ENCODE measurements at regions not wholly inside any gene's neighbourhood (a gene's known extent, or its start where the extent isn't known, plus 50 kb on each side); places are given as distances from the start of the nearest gene placed in this dataset.

DNA sequence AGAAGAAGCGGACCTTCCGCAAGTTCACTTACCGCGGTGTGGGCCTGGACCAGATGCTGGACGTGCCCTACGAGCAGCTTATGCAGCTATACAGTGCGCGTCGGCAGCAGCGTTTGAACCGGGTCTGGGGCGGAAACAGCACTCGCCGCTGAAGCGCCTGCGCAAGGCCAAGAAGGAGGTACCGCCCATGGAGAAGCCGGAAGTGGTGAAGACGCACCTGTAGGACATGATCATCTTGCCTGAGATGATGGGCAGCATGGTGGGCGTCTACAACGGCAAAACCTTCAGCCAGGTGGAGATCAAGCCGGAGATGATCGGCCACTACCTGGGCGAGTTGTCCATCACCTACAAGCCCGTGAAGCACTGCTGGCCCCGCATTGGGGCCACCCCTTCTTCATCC is 390.4 kb upstream of the MEIS2 start:
- no peak for ATAC-seq (replicated peaks in 1 of 2)
- Mint-ChIP-seq H3K4me1 (ENCODE audit: low read depth) (no peaks in the 10 kb centered on the region), H3K36me3 (ENCODE audit: insufficient read depth in 2 of 2) (peaks cover 0 to 2% of the 10 kb centered on the region in 2 donors), H3K27ac (no peak overlapping the region), H3K9me3 (peaks cover 6 to 9% of the 10 kb centered on the region in 2 donors), H3K27me3 (ENCODE audit: low read depth) (no peaks in the 10 kb centered on the region), H3K4me3 (no peak overlapping the region)
- no peak for DNase-seq

DNA sequence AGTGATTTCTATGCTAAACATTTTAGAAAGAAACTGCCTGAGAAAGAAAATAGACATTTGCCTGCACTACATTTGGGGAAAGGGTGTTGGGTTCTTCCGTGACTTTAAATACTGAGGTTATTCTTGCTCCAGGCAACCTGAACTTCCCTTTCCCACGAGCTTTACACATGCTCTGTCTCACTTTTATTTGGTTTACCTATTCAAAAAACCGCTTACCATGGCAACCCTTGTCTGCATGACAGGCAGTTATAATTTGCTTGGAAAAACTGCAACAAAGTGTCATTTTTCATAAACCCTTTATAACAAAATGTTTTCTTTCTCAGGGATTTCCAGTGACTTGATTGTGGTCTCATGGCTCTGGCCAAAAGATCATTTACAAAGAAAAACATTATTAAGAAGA is 416.3 kb upstream of the MEIS2 start:
- Mint-ChIP-seq H3K27me3 (ENCODE audit: low read depth) (no peaks in the 10 kb centered on the region), H3K36me3 (ENCODE audit: insufficient read depth in 2 of 2) (no peaks in the 10 kb centered on the region), H3K4me3 (no peak overlapping the region), H3K9me3 (peaks cover 7 to 12% of the 10 kb centered on the region in 2 donors), H3K27ac (no peak overlapping the region), H3K4me1 (ENCODE audit: low read depth) (no peaks in the 10 kb centered on the region)
- DNase-seq (no peak), ATAC-seq (replicated peaks in 1 of 2) (no peak)

DNA sequence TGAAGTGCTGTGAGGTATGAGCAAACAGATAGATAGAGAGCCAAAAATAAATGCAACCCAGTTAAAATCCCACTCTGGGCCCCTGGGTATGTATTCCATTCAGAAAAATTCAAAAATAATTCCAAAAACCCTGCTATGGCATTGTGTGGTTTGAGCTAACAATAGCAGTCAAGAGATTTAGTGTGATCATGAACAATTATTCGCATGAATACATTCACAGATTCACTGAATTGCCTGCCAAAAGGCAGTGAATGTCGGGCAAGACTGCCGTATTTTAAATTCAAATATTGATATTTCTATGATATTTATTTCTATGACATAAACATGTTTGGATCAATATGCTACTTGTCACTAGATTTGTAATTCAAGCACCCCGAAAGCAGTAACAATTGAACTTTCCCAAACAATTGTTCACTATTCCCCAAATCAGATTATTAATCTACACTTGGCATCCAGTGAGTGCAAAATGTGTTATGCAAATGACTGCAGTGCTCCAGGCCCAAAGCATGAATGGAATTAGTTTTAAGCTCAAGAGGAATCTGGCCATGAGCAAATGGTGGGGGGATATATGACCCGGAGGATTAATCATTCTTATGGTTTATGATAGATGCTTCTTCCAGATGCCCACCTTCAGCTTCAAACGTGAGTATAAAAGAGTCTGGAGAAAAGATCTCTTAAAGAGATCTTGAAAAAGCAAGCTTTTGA is 417.0 kb upstream of the MEIS2 start:
- no peaks in the 10 kb centered on the region for H3K4me1 Mint-ChIP-seq (ENCODE audit: low read depth)
- H3K4me3 Mint-ChIP-seq = no peak overlapping the region
- ATAC-seq (replicated peaks in 1 of 2) = no peak
- no peaks in the 10 kb centered on the region for H3K36me3 Mint-ChIP-seq (ENCODE audit: insufficient read depth in 2 of 2)
- DNase-seq = no peak
- peaks cover 4 to 14% of the 10 kb centered on the region in 2 donors for H3K9me3 Mint-ChIP-seq
- H3K27ac Mint-ChIP-seq = no peak overlapping the region
- no peaks in the 10 kb centered on the region for H3K27me3 Mint-ChIP-seq (ENCODE audit: low read depth)

DNA sequence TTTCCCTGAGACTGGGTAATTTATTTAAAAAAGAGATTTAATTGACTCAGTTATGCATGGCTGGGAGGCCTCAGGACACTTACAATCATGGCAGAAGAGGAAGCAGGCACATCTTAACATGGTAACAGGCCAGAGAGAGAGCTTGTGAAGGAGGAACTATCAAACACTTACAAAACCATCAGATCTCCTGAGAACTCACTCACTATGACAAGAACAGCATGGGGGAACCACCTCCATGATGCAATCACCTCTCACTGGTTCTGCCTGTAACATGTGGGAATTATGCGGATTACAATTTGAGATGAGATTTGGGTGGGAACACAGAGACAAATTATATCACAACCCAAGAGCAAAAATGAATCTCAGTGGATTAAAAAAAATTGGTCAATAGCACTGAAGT is 416.0 kb upstream of the TMCO5A start:
- DNase-seq (no peak), ATAC-seq (replicated peaks in 1 of 2) (no peak)
- no peak overlapping the region for H3K4me3 Mint-ChIP-seq
- no peaks in the 10 kb centered on the region for H3K4me1 Mint-ChIP-seq (ENCODE audit: low read depth)
- H3K36me3 Mint-ChIP-seq (ENCODE audit: insufficient read depth in 2 of 2) = no peaks in the 10 kb centered on the region
- H3K27me3 Mint-ChIP-seq (ENCODE audit: low read depth) = no peaks in the 10 kb centered on the region
- H3K9me3 Mint-ChIP-seq = peaks cover 4 to 9% of the 10 kb centered on the region in 2 donors
- no peak overlapping the region for H3K27ac Mint-ChIP-seq

DNA sequence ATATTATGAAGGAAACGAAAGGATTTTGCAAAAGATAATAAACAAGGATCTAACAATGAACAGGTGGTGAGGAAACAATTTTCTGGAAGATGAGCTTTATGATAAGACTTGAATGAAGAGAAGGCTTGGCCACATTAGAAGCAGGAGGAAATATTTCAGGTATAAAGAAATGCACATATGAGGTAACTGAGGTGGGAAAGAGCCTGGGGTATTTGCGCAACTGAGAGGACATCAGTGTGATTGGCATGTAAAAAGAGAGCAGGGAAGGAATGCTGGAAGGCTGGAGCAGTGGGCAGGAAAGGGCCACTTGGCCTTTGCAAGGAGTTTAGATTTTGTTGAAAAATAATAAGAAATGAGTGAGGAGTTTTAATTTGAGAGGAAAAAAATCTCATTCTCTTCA is 414.4 kb upstream of the TMCO5A start:
- no peaks in the 10 kb centered on the region for H3K36me3 Mint-ChIP-seq (ENCODE audit: insufficient read depth in 2 of 2)
- no peaks in the 10 kb centered on the region for H3K4me1 Mint-ChIP-seq (ENCODE audit: low read depth)
- H3K27me3 Mint-ChIP-seq (ENCODE audit: low read depth) = no peaks in the 10 kb centered on the region
- peaks cover 2 to 7% of the 10 kb centered on the region in 2 donors for H3K9me3 Mint-ChIP-seq
- ATAC-seq (replicated peaks in 1 of 2) (no peak), DNase-seq (no peak)
- H3K27ac Mint-ChIP-seq = no peak overlapping the region
- no peak overlapping the region for H3K4me3 Mint-ChIP-seq

DNA sequence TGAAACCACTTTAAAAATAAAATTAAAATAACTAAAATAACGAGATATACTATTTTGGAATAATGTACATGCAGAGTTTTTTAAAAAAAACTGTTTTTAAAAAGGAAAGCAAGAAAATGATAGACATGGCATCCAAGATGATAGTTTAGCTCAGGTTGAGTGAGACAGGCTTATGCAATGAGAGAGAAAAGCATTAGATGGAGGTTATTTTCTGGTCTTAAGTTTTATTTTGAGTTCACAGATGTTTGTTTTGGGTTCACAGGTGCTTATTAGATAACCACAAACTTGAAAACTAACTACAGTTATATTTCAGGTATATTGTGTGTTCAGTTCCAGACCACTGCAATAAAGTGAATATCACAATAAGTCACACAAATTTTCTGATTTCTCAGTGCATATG is 413.6 kb upstream of the TMCO5A start:
- Mint-ChIP-seq H3K4me1 (ENCODE audit: low read depth) (no peaks in the 10 kb centered on the region), H3K36me3 (ENCODE audit: insufficient read depth in 2 of 2) (no peaks in the 10 kb centered on the region), H3K9me3 (peaks cover 2 to 7% of the 10 kb centered on the region in 2 donors), H3K4me3 (no peak overlapping the region), H3K27me3 (ENCODE audit: low read depth) (no peaks in the 10 kb centered on the region), H3K27ac (no peak overlapping the region)
- DNase-seq = no peak
- ATAC-seq (replicated peaks in 1 of 2) = no peak

DNA sequence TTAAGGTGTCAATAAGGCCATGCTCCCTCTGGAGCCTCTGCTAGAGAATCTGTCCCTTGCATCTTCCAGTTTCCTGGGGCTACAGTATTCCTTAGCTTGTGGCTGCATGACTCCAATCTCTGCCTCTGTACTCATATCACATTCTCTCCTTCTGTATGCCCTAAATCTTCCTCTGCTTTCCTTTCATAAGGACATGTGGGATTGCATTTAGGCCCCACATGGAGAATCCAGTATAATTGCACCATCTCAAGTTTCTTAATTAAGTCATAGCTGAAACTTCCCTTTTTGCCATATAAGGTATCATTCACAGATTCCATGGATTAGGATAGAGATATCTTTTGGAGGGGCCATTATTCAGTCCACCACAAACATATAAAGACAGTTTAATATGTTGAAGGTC is 409.8 kb upstream of the TMCO5A start:
- Mint-ChIP-seq H3K27ac (no peak overlapping the region), H3K36me3 (ENCODE audit: insufficient read depth in 2 of 2) (no peaks in the 10 kb centered on the region), H3K4me3 (no peak overlapping the region), H3K4me1 (ENCODE audit: low read depth) (no peaks in the 10 kb centered on the region), H3K9me3 (peaks cover 2 to 4% of the 10 kb centered on the region in 2 donors), H3K27me3 (ENCODE audit: low read depth) (no peaks in the 10 kb centered on the region)
- DNase-seq (no peak), ATAC-seq (replicated peaks in 1 of 2) (no peak)

DNA sequence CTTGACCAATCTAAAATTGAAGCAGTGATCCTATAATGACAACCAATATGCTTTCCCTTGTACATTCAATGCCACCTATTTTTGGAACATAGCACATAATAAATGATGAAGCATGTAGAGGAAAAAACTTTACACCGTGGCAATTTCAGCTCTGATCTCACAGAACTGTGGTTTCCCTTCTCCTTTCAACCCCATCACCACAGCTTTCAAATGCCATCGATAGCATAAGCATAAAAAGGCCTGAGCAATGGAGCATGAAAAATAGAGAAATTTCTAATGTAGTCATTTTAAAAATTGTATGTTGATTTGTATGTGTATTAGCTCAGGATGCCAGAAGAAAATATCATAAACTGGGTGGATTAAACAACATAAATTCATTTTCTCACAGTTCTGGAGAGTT is 406.0 kb upstream of the TMCO5A start:
- no peak for ATAC-seq (replicated peaks in 1 of 2)
- Mint-ChIP-seq H3K27me3 (ENCODE audit: low read depth) (no peaks in the 10 kb centered on the region), H3K4me1 (ENCODE audit: low read depth) (no peaks in the 10 kb centered on the region), H3K4me3 (no peak overlapping the region), H3K9me3 (peaks cover 0 to 6% of the 10 kb centered on the region in 2 donors), H3K27ac (no peak overlapping the region), H3K36me3 (ENCODE audit: insufficient read depth in 2 of 2) (no peaks in the 10 kb centered on the region)
- DNase-seq = no peak

DNA sequence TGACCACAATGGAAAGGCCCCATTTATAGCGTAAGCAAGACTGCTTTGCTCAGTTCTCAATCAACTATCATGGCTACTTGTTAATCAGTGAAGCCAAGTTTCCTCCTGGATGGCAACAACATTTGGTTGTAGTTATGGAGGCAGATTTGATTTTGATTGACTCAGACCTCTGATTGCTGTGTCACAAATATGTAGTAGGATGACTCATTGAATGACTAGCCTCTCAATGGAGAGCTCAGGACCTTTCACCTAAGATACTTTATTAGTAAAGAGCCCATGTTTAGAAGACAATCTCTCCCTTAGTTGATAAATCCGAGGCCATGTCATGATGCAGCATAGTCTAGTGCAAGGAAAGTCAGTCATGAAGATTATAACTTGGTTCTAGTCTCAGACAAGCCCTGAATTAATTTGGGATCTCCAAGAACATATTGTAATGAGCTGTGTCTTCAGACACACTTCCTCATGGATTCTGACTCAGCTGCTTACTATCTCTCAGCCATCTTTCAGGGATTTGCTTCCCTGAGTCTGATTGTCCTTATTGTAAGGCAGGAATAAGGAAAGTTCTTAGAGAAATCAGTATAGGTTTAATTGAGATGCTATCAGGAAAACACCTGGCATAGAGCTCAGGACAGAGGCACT is 397.4 kb upstream of the TMCO5A start:
- no peaks in the 10 kb centered on the region for H3K27me3 Mint-ChIP-seq (ENCODE audit: low read depth)
- ATAC-seq (replicated peaks in 1 of 2) (no peak), DNase-seq (no peak)
- peaks cover 3 to 9% of the 10 kb centered on the region in 2 donors for H3K9me3 Mint-ChIP-seq
- no peak overlapping the region for H3K4me3 Mint-ChIP-seq
- no peaks in the 10 kb centered on the region for H3K36me3 Mint-ChIP-seq (ENCODE audit: insufficient read depth in 2 of 2)
- no peaks in the 10 kb centered on the region for H3K4me1 Mint-ChIP-seq (ENCODE audit: low read depth)
- H3K27ac Mint-ChIP-seq = no peak overlapping the region

DNA sequence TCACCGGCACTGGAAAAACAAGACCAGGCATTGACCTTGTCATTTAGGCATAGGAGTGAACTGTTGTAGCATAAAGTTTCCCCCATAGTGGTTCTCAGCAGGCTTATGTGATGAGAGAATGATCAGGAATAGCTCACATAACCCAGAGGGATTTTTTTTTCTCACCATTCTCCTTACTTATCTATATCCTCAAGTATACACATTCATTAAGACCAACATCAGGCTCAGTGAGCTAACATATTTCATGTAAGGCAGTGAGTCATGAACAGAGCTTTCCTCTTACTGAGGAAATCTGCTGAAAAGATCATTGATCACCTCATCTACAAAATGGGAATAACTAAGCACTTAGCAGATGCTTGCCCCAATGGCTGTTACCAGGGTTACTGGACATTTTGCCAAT is 396.6 kb upstream of the TMCO5A start:
- DNase-seq (no peak), ATAC-seq (replicated peaks in 1 of 2) (no peak)
- Mint-ChIP-seq H3K27me3 (ENCODE audit: low read depth) (no peaks in the 10 kb centered on the region), H3K4me1 (ENCODE audit: low read depth) (no peaks in the 10 kb centered on the region), H3K9me3 (peaks cover 5 to 6% of the 10 kb centered on the region in 2 donors), H3K27ac (no peak overlapping the region), H3K4me3 (no peak overlapping the region), H3K36me3 (ENCODE audit: insufficient read depth in 2 of 2) (no peaks in the 10 kb centered on the region)

DNA sequence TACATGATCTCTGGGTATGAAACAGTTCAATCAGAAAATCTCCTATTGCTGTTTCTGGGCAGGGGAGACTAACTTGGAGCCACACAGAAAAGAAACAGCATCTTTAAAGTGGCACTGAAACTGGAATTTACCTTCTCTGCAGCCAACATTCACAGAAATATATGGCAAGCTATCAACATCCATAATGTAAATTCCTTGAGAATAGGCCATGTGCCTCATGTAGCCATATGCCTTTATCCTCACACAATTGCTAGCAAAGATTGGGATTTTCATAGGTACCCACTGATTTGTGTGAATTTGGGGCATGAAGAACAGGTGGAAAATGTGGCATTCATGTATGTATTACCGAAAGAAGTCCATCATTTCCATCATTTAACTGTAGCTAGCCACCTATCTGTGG is 386.3 kb upstream of the TMCO5A start:
- H3K27ac Mint-ChIP-seq = no peak overlapping the region
- H3K9me3 Mint-ChIP-seq = peaks cover 0 to 1% of the 10 kb centered on the region in 2 donors
- ATAC-seq (replicated peaks in 1 of 2) (no peak), DNase-seq (no peak)
- H3K36me3 Mint-ChIP-seq (ENCODE audit: insufficient read depth in 2 of 2) = peaks cover 0 to 1% of the 10 kb centered on the region in 2 donors
- H3K27me3 Mint-ChIP-seq (ENCODE audit: low read depth) = no peaks in the 10 kb centered on the region
- no peaks in the 10 kb centered on the region for H3K4me1 Mint-ChIP-seq (ENCODE audit: low read depth)
- H3K4me3 Mint-ChIP-seq = no peak overlapping the region

DNA sequence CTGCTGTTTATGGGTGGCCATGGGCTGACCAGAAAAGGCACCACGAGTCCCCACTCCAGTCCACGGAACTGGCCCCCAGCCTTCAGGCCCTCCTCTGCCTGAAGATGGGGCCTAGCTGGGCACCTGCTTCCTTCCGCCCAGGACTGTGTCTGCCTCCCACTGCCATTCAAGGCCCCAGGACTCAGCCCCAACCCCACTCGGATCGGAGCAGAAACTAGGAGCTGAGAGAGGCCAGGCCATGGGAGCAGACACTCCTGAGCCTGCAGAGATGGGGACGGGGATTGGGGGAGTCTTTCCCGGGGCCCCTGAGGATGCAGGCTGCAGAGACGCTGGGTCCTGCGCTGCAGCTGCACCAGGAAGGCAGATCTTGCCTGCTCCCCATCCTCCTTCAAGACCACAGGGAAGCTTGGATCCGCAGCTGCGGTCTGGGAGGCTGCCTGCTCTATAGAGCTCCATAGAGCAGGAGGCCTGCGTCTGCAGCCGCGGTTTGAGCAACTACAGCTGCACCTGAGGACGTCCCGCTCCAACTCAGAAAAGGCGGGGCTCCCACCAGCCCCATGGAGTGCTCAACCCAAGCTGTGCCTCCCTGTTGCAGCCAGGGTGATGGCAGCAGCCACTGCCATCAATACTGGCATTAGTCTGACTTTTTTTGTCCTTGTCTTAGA is 383.9 kb upstream of the TMCO5A start:
- Mint-ChIP-seq H3K4me3 (no peak overlapping the region), H3K27me3 (ENCODE audit: low read depth) (no peaks in the 10 kb centered on the region), H3K4me1 (ENCODE audit: low read depth) (no peaks in the 10 kb centered on the region), H3K27ac (no peak overlapping the region), H3K36me3 (ENCODE audit: insufficient read depth in 2 of 2) (no peaks in the 10 kb centered on the region), H3K9me3 (peaks cover 0 to 2% of the 10 kb centered on the region in 2 donors)
- ATAC-seq (replicated peaks in 1 of 2) (no peak), DNase-seq (no peak)

DNA sequence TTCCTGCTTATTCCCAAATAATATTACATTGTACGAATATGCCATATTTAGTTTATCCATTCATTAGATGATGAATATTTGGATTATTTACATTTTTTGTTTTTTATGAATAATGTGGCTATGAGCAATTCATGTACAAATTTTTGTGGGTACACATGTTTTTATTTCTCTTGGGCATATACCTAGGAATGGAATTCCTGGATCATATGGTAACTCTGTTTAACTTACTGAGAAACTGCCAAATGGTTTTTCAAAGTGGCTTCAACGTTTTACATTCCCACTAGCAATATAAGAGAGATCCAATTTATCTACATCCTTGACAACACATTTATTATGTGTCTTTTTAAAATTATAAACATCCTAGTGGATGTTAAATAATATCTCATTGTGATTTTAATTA is 362.0 kb upstream of the TMCO5A start:
- DNase-seq = no peak

More for the DNA sequence above, 362.0 kb upstream of the TMCO5A start:
- no peaks in the 10 kb centered on the region for H3K4me1 Mint-ChIP-seq (ENCODE audit: low read depth)
- H3K9me3 Mint-ChIP-seq = no peaks in the 10 kb centered on the region
- H3K36me3 Mint-ChIP-seq (ENCODE audit: insufficient read depth in 2 of 2) = no peaks in the 10 kb centered on the region
- no peak overlapping the region for H3K4me3 Mint-ChIP-seq
- no peaks in the 10 kb centered on the region for H3K27me3 Mint-ChIP-seq (ENCODE audit: low read depth)
- no peak overlapping the region for H3K27ac Mint-ChIP-seq
- no peak for ATAC-seq (replicated peaks in 1 of 2)
